Heart left ventricle (tissue), 13 donors: ENCODE measurements at regions not wholly inside any gene's neighbourhood (a gene's known extent, or its start where the extent isn't known, plus 50 kb on each side); places are given as distances from the start of the nearest gene placed in this dataset.

Source experiments
- CTCF ChIP-seq, 12 donors: fragments of 200-600 bp; sonication (generic) in 4 of 12; IDR thresholded peaks; one replicate each; pipeline versions ENCODE4 v1.5.0 to v1.8.0; 2018 to 2022; ENCODE audit warnings: antibody characterized with exemption in 12 of 12, mild to moderate bottlenecking in 5 of 12
- POLR2A ChIP-seq, 2 donors: fragments of 450-650 bp; IDR thresholded peaks; one replicate each; pipeline ENCODE4 v1.6.1; 2017; ENCODE audit warnings: antibody characterized with exemption in 2 of 2, mild to moderate bottlenecking in 2 of 2, moderate library complexity in 2 of 2
- donor health status: ischemic (EF 13 %, LVEDD 7.1; RV severe dilation, severe dysfunction).
- donor health status: DM: no; HTN: yes; CAD: no.
- donor health status: DM: no; HTN: no; CAD: no.
- donor health status: ischemic (EF 25% LVEDD 6.9; RV normal size, moderate dysfunction).
- donor health status: ischemic (EF 25% LVEDD 5.7; RV mildly dilated, moderate dysfunction).
- donor health status: ischemic (EF 35%, LVEDD 5.7; RV mildly dilated, moderate dysfunction).
- donor health status: nonischemic (EF 11% LVEDD 7.7; RV severe dilation, severe dysfunction).
- donor health status: DM: yes; HTN: yes; CAD: no.
- donor health status: PGD.
- donor health status: ischemic (EF 29% LVEDD 5.4; RV normal size, mild dysfunction).
- donor health status: nonischemic (EF 23%, LVEDD 6.1; RV moderate dilation, normal function).

DNA sequence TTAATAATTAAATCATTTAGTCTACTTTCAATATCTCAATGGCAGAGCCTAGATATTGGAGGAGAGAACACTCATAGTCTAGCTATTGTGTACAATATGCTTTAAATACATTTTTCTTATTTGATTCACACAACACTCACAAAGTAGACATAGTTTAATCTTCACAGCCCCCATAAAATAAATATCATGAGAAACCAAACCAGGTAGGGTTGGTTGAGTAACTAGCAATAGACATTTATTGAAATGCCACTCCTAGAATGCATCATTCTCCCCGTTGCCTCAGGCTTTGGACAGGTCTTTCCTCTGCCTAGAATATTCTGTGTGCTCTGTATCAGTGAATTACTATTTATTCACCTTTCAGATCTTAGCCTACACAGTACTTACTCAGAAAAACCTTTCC lies 141.9 kb downstream of the CEMIP2 start:
- no peak for TF ChIP-seq POLR2A (IDR thresholded peaks at IDR 0.05)
- no peak for TF ChIP-seq CTCF (IDR thresholded peaks at IDR 0.05)
